ENCODE measurements at regions not wholly inside any gene's neighbourhood (a gene's known extent, or its start where the extent isn't known, plus 50 kb on each side); places are given as distances from the start of the nearest gene placed in this dataset.

DNA sequence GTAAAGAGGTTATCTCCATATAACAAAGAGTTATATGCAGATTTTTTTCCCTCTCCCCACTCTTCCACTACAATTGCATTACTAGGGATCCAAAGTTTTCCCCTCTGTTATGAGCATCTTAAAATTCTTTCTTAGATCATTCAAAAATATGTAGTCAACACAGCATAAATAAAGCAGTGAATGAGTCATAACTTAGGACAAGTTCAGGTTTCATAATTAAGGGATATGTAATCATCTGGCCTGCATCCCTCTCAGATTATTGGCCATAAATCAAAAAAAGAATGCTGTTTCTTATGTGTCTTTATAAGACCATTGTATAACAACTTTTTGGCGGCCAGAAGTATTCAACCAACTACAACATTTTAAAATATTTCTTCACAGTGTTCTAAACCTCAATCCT, 1526.1 kb downstream of the KCNT2 start:
- no peak for DNase-seq
- H3K27ac Mint-ChIP-seq (ENCODE audit: unreplicated experiment), result no peak overlapping the region
- no peaks in the 10 kb centered on the region for H3K36me3 Mint-ChIP-seq (ENCODE audit: unreplicated experiment)
- no peaks in the 10 kb centered on the region for H3K27me3 Mint-ChIP-seq (ENCODE audit: unreplicated experiment)
- H3K4me1 Mint-ChIP-seq (ENCODE audit: low read depth, unreplicated experiment), result no peaks in the 10 kb centered on the region
- TF ChIP-seq, protein P1, sequence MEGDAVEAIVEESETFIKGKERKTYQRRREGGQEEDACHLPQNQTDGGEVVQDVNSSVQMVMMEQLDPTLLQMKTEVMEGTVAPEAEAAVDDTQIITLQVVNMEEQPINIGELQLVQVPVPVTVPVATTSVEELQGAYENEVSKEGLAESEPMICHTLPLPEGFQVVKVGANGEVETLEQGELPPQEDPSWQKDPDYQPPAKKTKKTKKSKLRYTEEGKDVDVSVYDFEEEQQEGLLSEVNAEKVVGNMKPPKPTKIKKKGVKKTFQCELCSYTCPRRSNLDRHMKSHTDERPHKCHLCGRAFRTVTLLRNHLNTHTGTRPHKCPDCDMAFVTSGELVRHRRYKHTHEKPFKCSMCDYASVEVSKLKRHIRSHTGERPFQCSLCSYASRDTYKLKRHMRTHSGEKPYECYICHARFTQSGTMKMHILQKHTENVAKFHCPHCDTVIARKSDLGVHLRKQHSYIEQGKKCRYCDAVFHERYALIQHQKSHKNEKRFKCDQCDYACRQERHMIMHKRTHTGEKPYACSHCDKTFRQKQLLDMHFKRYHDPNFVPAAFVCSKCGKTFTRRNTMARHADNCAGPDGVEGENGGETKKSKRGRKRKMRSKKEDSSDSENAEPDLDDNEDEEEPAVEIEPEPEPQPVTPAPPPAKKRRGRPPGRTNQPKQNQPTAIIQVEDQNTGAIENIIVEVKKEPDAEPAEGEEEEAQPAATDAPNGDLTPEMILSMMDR (IDR thresholded peaks at IDR 0.05; ENCODE audit: partially characterized antibody, unreplicated experiment), result no peak
- no peak overlapping the region for H3K4me3 Mint-ChIP-seq (ENCODE audit: unreplicated experiment)
- no peaks in the 10 kb centered on the region for H3K9me3 Mint-ChIP-seq (ENCODE audit: unreplicated experiment)

DNA sequence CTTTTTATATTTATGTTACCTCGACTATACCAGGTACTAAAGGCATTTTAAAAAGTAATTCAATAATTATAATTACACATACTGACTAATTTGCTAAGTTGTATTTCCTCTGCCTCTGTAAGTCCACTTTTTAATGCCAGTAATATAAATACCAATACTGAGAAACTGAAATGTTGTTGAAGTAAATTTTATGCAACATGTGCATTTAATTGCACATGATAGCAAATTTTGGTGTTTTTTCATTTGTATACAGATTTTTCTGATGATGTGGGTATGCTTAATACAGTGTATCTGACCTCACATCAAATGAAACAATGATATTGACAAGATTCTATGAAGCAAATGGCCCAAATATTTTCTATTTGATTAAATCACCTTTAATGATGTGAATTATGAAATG, 1531.6 kb downstream of the KCNT2 start:
- TF ChIP-seq, protein P1 (IDR thresholded peaks at IDR 0.05; ENCODE audit: partially characterized antibody, unreplicated experiment), result no peak

DNA sequence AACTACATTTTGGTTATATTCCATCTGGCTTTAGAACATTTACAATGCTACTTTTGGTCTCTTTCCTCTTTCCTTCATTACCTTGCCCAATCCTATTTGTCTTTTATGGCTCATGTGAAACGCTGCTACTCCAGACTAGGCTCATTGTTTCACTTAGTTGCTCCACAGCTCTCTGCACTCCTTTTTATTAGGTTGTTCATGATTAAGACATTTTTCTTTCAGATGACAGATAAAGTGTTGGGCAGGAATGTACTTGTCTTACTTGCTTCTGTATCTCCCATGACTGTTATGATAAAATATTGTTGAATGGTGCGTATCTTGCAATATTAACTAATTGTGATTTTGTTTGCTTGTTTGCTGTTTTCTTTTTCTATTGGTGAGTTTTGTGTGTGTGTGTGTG, 1532.3 kb downstream of the KCNT2 start:
- Mint-ChIP-seq H3K36me3 (ENCODE audit: unreplicated experiment) (no peaks in the 10 kb centered on the region), H3K27me3 (ENCODE audit: unreplicated experiment) (no peaks in the 10 kb centered on the region), H3K4me3 (ENCODE audit: unreplicated experiment) (no peak overlapping the region), H3K4me1 (ENCODE audit: low read depth, unreplicated experiment) (no peaks in the 10 kb centered on the region), H3K9me3 (ENCODE audit: unreplicated experiment) (no peaks in the 10 kb centered on the region), H3K27ac (ENCODE audit: unreplicated experiment) (no peak overlapping the region)
- TF ChIP-seq, protein P1 (IDR thresholded peaks at IDR 0.05; ENCODE audit: partially characterized antibody, unreplicated experiment), result no peak
- no peak for DNase-seq

More for the DNA sequence above, 1531.6 kb downstream of the KCNT2 start:
- Mint-ChIP-seq H3K9me3 (ENCODE audit: unreplicated experiment) (no peaks in the 10 kb centered on the region), H3K36me3 (ENCODE audit: unreplicated experiment) (no peaks in the 10 kb centered on the region), H3K27me3 (ENCODE audit: unreplicated experiment) (no peaks in the 10 kb centered on the region), H3K27ac (ENCODE audit: unreplicated experiment) (no peak overlapping the region), H3K4me1 (ENCODE audit: low read depth, unreplicated experiment) (no peaks in the 10 kb centered on the region), H3K4me3 (ENCODE audit: unreplicated experiment) (no peak overlapping the region)
- DNase-seq, result no peak

DNA sequence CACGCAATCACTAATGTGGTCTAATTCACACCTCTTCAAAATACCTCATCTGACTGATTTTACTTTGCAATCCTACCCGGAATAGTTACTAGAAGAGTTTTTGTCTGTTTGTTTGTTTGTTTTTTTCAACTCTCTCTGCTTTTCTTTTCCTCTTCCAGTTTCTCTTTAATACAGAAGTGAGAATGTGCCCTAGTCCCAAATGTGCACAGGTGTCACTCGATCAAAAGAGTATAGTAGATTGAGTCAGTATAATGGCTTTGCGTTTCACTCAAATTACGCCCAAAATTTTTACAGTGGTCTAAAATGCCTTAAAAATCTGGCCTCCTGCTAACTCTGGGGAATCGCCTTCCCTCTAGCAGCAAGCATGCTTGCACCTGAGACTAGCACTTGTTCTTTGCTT, 1536.8 kb downstream of the KCNT2 start:
- H3K4me3 Mint-ChIP-seq (ENCODE audit: unreplicated experiment), result no peak overlapping the region
- DNase-seq, result no peak
- no peaks in the 10 kb centered on the region for H3K4me1 Mint-ChIP-seq (ENCODE audit: low read depth, unreplicated experiment)
- TF ChIP-seq, protein P1 (IDR thresholded peaks at IDR 0.05; ENCODE audit: partially characterized antibody, unreplicated experiment), result no peak
- no peak overlapping the region for H3K27ac Mint-ChIP-seq (ENCODE audit: unreplicated experiment)
- no peaks in the 10 kb centered on the region for H3K36me3 Mint-ChIP-seq (ENCODE audit: unreplicated experiment)
- no peaks in the 10 kb centered on the region for H3K9me3 Mint-ChIP-seq (ENCODE audit: unreplicated experiment)
- H3K27me3 Mint-ChIP-seq (ENCODE audit: unreplicated experiment), result no peaks in the 10 kb centered on the region

DNA sequence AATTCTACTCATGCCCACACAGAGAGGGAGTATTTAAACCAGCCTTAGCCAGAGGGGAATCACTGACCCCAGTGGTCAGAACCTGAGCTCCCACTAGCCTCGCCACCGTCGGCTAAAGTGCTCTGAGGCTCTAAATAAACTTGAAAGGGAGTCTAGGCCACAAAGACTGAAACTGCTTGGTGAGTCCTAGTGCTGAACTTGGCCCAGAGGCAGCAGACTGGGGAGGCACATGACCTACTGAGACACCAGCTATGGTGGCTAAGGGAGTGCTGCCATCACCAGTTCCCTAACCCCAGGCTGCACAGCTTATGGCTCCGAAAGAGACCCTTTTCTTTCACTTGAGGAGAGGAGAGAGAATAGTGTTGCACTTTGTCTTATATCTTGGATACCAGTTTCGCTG, 1542.8 kb downstream of the KCNT2 start:
- Mint-ChIP-seq H3K27ac (ENCODE audit: unreplicated experiment) (no peak overlapping the region), H3K36me3 (ENCODE audit: unreplicated experiment) (no peaks in the 10 kb centered on the region), H3K4me1 (ENCODE audit: low read depth, unreplicated experiment) (no peaks in the 10 kb centered on the region), H3K27me3 (ENCODE audit: unreplicated experiment) (no peaks in the 10 kb centered on the region), H3K9me3 (ENCODE audit: unreplicated experiment) (no peaks in the 10 kb centered on the region), H3K4me3 (ENCODE audit: unreplicated experiment) (no peak overlapping the region)
- no peak for DNase-seq
- TF ChIP-seq, protein P1 (IDR thresholded peaks at IDR 0.05; ENCODE audit: partially characterized antibody, unreplicated experiment), result no peak
